ENCODE measurements at regions not wholly inside any gene's neighbourhood (a gene's known extent, or its start where the extent isn't known, plus 50 kb on each side); places are given as distances from the start of the nearest gene placed in this dataset.

DNA sequence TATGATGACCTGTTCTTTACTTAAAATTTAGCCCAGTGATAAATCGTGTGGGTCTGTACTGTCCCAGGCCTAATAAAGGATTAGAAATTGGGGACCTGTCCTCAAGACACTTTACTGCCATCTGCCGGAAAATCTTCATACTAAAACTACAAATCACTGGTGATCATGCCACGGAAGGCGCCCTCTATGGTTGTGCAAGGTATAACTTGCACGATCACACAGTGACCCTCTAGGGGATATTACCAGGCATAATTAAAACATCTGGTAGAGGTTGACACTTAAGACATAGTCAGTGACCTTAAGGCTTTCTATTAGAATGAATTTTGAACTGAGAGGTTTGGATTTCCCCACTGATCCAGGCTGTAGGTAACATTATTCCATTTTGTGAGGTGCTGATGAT, 172.6 kb downstream of the BMP2 start:
- no peak for TF ChIP-seq MXI1 (IDR thresholded peaks at IDR 0.05; ENCODE audit: borderline replicate concordance, low read depth, low read length)
- TF ChIP-seq, protein P1, sequence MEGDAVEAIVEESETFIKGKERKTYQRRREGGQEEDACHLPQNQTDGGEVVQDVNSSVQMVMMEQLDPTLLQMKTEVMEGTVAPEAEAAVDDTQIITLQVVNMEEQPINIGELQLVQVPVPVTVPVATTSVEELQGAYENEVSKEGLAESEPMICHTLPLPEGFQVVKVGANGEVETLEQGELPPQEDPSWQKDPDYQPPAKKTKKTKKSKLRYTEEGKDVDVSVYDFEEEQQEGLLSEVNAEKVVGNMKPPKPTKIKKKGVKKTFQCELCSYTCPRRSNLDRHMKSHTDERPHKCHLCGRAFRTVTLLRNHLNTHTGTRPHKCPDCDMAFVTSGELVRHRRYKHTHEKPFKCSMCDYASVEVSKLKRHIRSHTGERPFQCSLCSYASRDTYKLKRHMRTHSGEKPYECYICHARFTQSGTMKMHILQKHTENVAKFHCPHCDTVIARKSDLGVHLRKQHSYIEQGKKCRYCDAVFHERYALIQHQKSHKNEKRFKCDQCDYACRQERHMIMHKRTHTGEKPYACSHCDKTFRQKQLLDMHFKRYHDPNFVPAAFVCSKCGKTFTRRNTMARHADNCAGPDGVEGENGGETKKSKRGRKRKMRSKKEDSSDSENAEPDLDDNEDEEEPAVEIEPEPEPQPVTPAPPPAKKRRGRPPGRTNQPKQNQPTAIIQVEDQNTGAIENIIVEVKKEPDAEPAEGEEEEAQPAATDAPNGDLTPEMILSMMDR (conservative IDR thresholded peaks at IDR 0.05; ENCODE audit: low read depth, low read length), result 0 out of 2 replicates have a peak, but pooled peaks have one; percentile 23
- TF ChIP-seq RAD21 (IDR thresholded peaks at IDR 0.05; ENCODE audit: low read length), result no peak
- TF ChIP-seq POLR2A (IDR thresholded peaks at IDR 0.05; ENCODE audit: low read depth, low read length), result no peak
- TF ChIP-seq, protein P2, sequence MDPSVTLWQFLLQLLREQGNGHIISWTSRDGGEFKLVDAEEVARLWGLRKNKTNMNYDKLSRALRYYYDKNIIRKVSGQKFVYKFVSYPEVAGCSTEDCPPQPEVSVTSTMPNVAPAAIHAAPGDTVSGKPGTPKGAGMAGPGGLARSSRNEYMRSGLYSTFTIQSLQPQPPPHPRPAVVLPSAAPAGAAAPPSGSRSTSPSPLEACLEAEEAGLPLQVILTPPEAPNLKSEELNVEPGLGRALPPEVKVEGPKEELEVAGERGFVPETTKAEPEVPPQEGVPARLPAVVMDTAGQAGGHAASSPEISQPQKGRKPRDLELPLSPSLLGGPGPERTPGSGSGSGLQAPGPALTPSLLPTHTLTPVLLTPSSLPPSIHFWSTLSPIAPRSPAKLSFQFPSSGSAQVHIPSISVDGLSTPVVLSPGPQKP (IDR thresholded peaks at IDR 0.05; ENCODE audit: borderline replicate concordance, low read depth, low read length), result no peak
- no peak for TF ChIP-seq MAFK (IDR thresholded peaks at IDR 0.05; ENCODE audit: low read depth, low read length)
- TF ChIP-seq NFE2L2 (IDR thresholded peaks at IDR 0.05; ENCODE audit: low read depth, low read length), result no peak
- no peak for TF ChIP-seq SMC3 (IDR thresholded peaks at IDR 0.05; ENCODE audit: low read depth, low read length)
- TF ChIP-seq CEBPB (IDR thresholded peaks at IDR 0.05; ENCODE audit: low read depth, low read length), result no peak
- no peak for TF ChIP-seq CHD1 (IDR thresholded peaks at IDR 0.05; ENCODE audit: low read depth, low read length)
- no peak for TF ChIP-seq BHLHE40 (IDR thresholded peaks at IDR 0.05; ENCODE audit: low read depth, low read length)
- TF ChIP-seq, protein P3, sequence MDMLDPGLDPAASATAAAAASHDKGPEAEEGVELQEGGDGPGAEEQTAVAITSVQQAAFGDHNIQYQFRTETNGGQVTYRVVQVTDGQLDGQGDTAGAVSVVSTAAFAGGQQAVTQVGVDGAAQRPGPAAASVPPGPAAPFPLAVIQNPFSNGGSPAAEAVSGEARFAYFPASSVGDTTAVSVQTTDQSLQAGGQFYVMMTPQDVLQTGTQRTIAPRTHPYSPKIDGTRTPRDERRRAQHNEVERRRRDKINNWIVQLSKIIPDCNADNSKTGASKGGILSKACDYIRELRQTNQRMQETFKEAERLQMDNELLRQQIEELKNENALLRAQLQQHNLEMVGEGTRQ (IDR thresholded peaks at IDR 0.05; ENCODE audit: low read depth, low read length), result no peak
